WTC11 (cell line): ENCODE measurements at regions not wholly inside any gene's neighbourhood (a gene's known extent, or its start where the extent isn't known, plus 50 kb on each side); places are given as distances from the start of the nearest gene placed in this dataset.

Experiments used
- NFE2L1 ChIP-seq: sonication (generic); formaldehyde crosslinking; IDR thresholded peaks from 2 replicates; pipeline ENCODE4 v1.8.1; 2023; ENCODE audit warnings: missing genetic modification reagents
- SOX15 ChIP-seq: fragments of 250-450 bp; sonication (Bioruptor Pico); IDR thresholded peaks from 2 replicates; pipeline ENCODE4 v1.9.0; 2021; ENCODE audit warnings: mild to moderate bottlenecking
- TF ChIP-seq, protein P1 (sequence below): sonication (generic); formaldehyde crosslinking; IDR thresholded peaks from 2 replicates; pipeline ENCODE4 v1.8.1; 2022; ENCODE audit warnings: low read depth, mild to moderate bottlenecking, moderate library complexity, missing genetic modification reagents, borderline replicate concordance
- TF ChIP-seq, protein P2 (sequence below): fragments of 200-600 bp; IDR thresholded peaks from 2 replicates; pipeline ENCODE4 v1.8.0; 2022; ENCODE audit warnings: antibody characterized with exemption
- TF ChIP-seq, protein P3 (sequence below): sonication (generic); formaldehyde crosslinking; IDR thresholded peaks from 2 replicates; pipeline ENCODE4 v1.8.0; 2022; ENCODE audit warnings: mild to moderate bottlenecking, missing genetic modification reagents

DNA sequence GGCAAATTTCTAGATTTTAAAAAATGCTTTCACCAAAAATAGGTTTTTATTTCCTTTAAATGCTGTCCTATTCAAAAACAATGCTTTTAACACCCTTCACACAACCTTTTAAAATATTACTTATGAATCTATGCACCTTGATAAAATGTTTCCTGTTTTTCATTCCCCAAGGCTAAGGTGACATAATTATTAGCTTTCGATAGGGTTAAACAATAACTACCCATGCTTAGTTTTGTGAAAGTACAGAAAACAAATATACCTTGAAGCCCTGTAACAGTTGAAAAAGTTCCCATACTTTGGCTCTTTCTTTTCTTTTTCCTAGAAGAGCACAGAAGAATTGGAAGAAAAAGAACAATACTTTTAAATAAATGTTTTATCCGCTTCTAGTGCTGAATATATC is 54.9 kb upstream of the ITPRID2 start:
- TF ChIP-seq, protein P1, sequence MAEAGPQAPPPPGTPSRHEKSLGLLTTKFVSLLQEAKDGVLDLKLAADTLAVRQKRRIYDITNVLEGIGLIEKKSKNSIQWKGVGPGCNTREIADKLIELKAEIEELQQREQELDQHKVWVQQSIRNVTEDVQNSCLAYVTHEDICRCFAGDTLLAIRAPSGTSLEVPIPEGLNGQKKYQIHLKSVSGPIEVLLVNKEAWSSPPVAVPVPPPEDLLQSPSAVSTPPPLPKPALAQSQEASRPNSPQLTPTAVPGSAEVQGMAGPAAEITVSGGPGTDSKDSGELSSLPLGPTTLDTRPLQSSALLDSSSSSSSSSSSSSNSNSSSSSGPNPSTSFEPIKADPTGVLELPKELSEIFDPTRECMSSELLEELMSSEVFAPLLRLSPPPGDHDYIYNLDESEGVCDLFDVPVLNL (CRISPR knock-in tag) = no peak
- TF ChIP-seq NFE2L1 (CRISPR knock-in tag) (no peak), SOX15 (CRISPR knock-in tag) (no peak)
- TF ChIP-seq, protein P2, sequence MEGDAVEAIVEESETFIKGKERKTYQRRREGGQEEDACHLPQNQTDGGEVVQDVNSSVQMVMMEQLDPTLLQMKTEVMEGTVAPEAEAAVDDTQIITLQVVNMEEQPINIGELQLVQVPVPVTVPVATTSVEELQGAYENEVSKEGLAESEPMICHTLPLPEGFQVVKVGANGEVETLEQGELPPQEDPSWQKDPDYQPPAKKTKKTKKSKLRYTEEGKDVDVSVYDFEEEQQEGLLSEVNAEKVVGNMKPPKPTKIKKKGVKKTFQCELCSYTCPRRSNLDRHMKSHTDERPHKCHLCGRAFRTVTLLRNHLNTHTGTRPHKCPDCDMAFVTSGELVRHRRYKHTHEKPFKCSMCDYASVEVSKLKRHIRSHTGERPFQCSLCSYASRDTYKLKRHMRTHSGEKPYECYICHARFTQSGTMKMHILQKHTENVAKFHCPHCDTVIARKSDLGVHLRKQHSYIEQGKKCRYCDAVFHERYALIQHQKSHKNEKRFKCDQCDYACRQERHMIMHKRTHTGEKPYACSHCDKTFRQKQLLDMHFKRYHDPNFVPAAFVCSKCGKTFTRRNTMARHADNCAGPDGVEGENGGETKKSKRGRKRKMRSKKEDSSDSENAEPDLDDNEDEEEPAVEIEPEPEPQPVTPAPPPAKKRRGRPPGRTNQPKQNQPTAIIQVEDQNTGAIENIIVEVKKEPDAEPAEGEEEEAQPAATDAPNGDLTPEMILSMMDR = no peak
- TF ChIP-seq, protein P3, sequence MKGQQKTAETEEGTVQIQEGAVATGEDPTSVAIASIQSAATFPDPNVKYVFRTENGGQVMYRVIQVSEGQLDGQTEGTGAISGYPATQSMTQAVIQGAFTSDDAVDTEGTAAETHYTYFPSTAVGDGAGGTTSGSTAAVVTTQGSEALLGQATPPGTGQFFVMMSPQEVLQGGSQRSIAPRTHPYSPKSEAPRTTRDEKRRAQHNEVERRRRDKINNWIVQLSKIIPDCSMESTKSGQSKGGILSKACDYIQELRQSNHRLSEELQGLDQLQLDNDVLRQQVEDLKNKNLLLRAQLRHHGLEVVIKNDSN (CRISPR knock-in tag) = no peak
